Neural progenitor cell (in vitro differentiated cells): ENCODE measurements at regions not wholly inside any gene's neighbourhood (a gene's known extent, or its start where the extent isn't known, plus 50 kb on each side); places are given as distances from the start of the nearest gene placed in this dataset.

Source experiments
- DNase-seq: peaks from one replicate; pipeline ENCODE4 v3.0.0-alpha.2; 2016; ENCODE audit warnings: low spot score
- H2AFZ ChIP-seq: fragments of 200-600 bp; sonication (generic); replicated peaks from 2 replicates; pipeline ENCODE4 v1.6.1; 2016; ENCODE audit warnings: antibody characterized with exemption
- H3F3A ChIP-seq: fragments of 200-600 bp; sonication (generic); 2 replicates; pipeline ENCODE4 v1.6.1; 2016; ENCODE audit warnings: antibody characterized with exemption, low read depth
- H3K27ac ChIP-seq: fragments of 200-600 bp; sonication (generic); 2 replicates; pipeline ENCODE4 v1.5.1; 2016; ENCODE audit warnings: mild to moderate bottlenecking
- H3K27me3 ChIP-seq: fragments of 200-600 bp; sonication (generic); 2 replicates; pipeline ENCODE4 v1.6.1; 2016; ENCODE audit warnings: mild to moderate bottlenecking, moderate library complexity
- H3K36me3 ChIP-seq: fragments of 200-600 bp; sonication (generic); 2 replicates; pipeline ENCODE4 v1.5.1; 2016
- H3K4me1 ChIP-seq: fragments of 200-600 bp; sonication (generic); 2 replicates; pipeline ENCODE4 v1.6.1; 2016; ENCODE audit warnings: mixed run types
- H3K4me2 ChIP-seq: fragments of 200-600 bp; sonication (generic); 2 replicates; pipeline ENCODE4 v1.6.1; 2016
- H3K4me3 ChIP-seq: fragments of 200-600 bp; sonication (generic); 2 replicates; pipeline ENCODE4 v1.5.1; 2016
- H3K79me2 ChIP-seq: fragments of 200-600 bp; sonication (generic); 2 replicates; pipeline ENCODE4 v1.6.1; 2016; ENCODE audit warnings: low read depth
- H3K9ac ChIP-seq: fragments of 200-600 bp; sonication (generic); 2 replicates; pipeline ENCODE4 v1.6.1; 2016
- H3K9me3 ChIP-seq: fragments of 200-600 bp; sonication (generic); 2 replicates; pipeline ENCODE4 v1.5.1; 2016; ENCODE audit warnings: low read depth
- H4K20me1 ChIP-seq: fragments of 200-600 bp; sonication (generic); 2 replicates; pipeline ENCODE4 v1.6.1; 2016; ENCODE audit warnings: low read depth
- H3K27ac Mint-ChIP-seq: 3 replicates; pipeline ENCODE4 v1.8.0; 2021; ENCODE audit warnings: mixed read lengths
- H3K27me3 Mint-ChIP-seq: 2 replicates; pipeline ENCODE4 v1.8.0; 2022; ENCODE audit warnings: low read depth, mild to moderate bottlenecking, inconsistent platforms, moderate library complexity, mixed read lengths; ENCODE audit not compliant: insufficient read depth
- H3K36me3 Mint-ChIP-seq: 3 replicates; pipeline ENCODE4 v1.8.0; 2021; ENCODE audit warnings: mixed read lengths
- H3K4me1 Mint-ChIP-seq: 3 replicates; pipeline ENCODE4 v1.8.0; 2021; ENCODE audit warnings: mixed read lengths
- H3K4me3 Mint-ChIP-seq: 3 replicates; pipeline ENCODE4 v1.8.0; 2021; ENCODE audit warnings: mild to moderate bottlenecking, moderate library complexity, mixed read lengths
- H3K9me3 Mint-ChIP-seq: 3 replicates; pipeline ENCODE4 v1.8.0; 2020; ENCODE audit warnings: mixed read lengths
- CTCF ChIP-seq: fragments of 200-600 bp; sonication (generic); IDR thresholded peaks from 2 replicates; pipeline ENCODE4 v1.5.1; 2017; ENCODE audit warnings: antibody characterized with exemption, mild to moderate bottlenecking
- EZH2 ChIP-seq: fragments of 200-600 bp; sonication (generic); IDR thresholded peaks from 2 replicates; pipeline ENCODE4 v1.6.1; 2017; ENCODE audit warnings: antibody characterized with exemption, mild to moderate bottlenecking, moderate library complexity
- EZH2phosphoT487 ChIP-seq: fragments of 200-600 bp; sonication (generic); IDR thresholded peaks from 2 replicates; pipeline ENCODE4 v1.6.1; 2017; ENCODE audit warnings: antibody characterized with exemption

- Histone ChIP-seq H4K20me1 (no peaks in the 10 kb centered on the region), H3K27ac (no peak overlapping the region), H3K9me3 (no peaks in the 10 kb centered on the region), H2AFZ (peak overlapping the region; percentile 45), H3K9ac (no peak overlapping the region), H3K4me2 (no peak overlapping the region), H3K4me1 (peaks cover 4% of the 10 kb centered on the region), H3K4me3 (no peak overlapping the region), H3K79me2 (no peaks in the 10 kb centered on the region), H3K36me3 (no peaks in the 10 kb centered on the region), H3F3A (no peaks in the 10 kb centered on the region), H3K27me3 (no peaks in the 10 kb centered on the region)
- Mint-ChIP-seq H3K27me3 (peaks cover 2% of the 10 kb centered on the region), H3K4me1 (no peaks in the 10 kb centered on the region), H3K36me3 (no peaks in the 10 kb centered on the region), H3K9me3 (no peaks in the 10 kb centered on the region), H3K4me3 (no peak overlapping the region), H3K27ac (no peak overlapping the region)
- TF ChIP-seq EZH2phosphoT487 (no peak), CTCF (peak; percentile 79)
- DNase-seq, result peak; percentile 41
Measured at GRCh38 chr10:52488606-52489485, 174.8 kb downstream of the DKK1 start.

DNA sequence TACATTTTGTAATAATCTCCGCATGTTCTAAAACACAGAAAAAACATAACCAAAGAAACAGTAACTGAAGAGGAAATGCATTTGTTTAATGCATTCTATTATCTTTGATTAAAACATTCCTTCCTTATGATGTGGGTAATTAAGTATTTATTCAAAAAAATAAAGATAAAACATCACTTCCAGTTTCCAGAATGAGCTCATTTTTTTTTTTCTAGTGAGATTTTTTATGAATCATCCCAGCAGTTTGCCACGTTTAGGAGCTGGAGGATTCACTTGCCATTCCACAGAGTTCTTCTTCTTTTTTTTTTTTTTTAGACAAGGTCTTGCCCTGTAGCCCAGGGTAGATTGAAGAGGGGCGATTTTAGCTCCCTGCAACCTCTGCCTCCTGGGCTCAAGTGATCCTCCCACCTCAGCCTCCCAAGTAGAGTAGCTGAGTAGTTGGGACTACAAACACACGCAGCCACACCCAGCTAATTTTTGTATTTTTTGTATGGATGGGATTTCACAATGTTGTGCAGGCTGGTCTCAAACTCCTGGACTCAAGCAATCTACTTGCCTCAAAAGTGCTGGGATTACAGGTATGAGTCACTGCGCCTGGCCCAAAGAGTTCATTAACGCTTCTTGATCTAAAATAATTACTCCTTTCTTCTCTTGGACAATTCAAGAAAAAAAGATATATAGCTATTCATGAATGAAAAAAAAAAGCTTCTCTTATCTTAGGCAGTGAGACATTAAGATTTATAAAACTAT, 177.3 kb downstream of the DKK1 start:
- Mint-ChIP-seq H3K36me3 (no peaks in the 10 kb centered on the region), H3K4me1 (no peaks in the 10 kb centered on the region), H3K4me3 (no peak overlapping the region), H3K27ac (no peak overlapping the region), H3K9me3 (no peaks in the 10 kb centered on the region), H3K27me3 (peaks cover 2% of the 10 kb centered on the region)
- Histone ChIP-seq H3F3A (no peaks in the 10 kb centered on the region), H3K4me2 (no peak overlapping the region), H3K79me2 (no peaks in the 10 kb centered on the region), H3K4me3 (no peak overlapping the region), H3K9ac (no peak overlapping the region), H4K20me1 (no peaks in the 10 kb centered on the region), H3K9me3 (no peaks in the 10 kb centered on the region), H3K4me1 (peaks cover 4% of the 10 kb centered on the region), H3K27me3 (no peaks in the 10 kb centered on the region), H3K36me3 (no peaks in the 10 kb centered on the region), H2AFZ (no peak overlapping the region), H3K27ac (no peak overlapping the region)
- TF ChIP-seq EZH2, result no peak
- no peak for TF ChIP-seq EZH2phosphoT487
- TF ChIP-seq CTCF, result no peak
- no peak for DNase-seq

- no peak overlapping the region for H3K4me2 ChIP-seq
- no peak overlapping the region for H3K4me3 Mint-ChIP-seq
- H3K9ac ChIP-seq, result no peak overlapping the region
- no peak overlapping the region for H3K27ac ChIP-seq
- H4K20me1 ChIP-seq, result no peaks in the 10 kb centered on the region
- no peaks in the 10 kb centered on the region for H3K79me2 ChIP-seq
- H3K36me3 Mint-ChIP-seq, result no peaks in the 10 kb centered on the region
- H3K27ac Mint-ChIP-seq, result no peak overlapping the region
- H3K27me3 Mint-ChIP-seq, result peaks cover 2% of the 10 kb centered on the region
- DNase-seq, result no peak
- no peaks in the 10 kb centered on the region for H3K27me3 ChIP-seq
- no peaks in the 10 kb centered on the region for H3K9me3 ChIP-seq
- TF ChIP-seq EZH2 (no peak), CTCF (no peak), EZH2phosphoT487 (no peak)
- H3K36me3 ChIP-seq, result no peaks in the 10 kb centered on the region
- no peak overlapping the region for H3K4me3 ChIP-seq
- no peaks in the 10 kb centered on the region for H3F3A ChIP-seq
- no peaks in the 10 kb centered on the region for H3K4me1 Mint-ChIP-seq
- peaks cover 25% of the 10 kb centered on the region for H3K9me3 Mint-ChIP-seq
- no peak overlapping the region for H2AFZ ChIP-seq
- no peaks in the 10 kb centered on the region for H3K4me1 ChIP-seq
Measured at GRCh38 chr10:52499281-52499680, 185.2 kb downstream of the DKK1 start.
